ENCODE measurements at regions not wholly inside any gene's neighbourhood (a gene's known extent, or its start where the extent isn't known, plus 50 kb on each side); places are given as distances from the start of the nearest gene placed in this dataset.
"Not testable (repeated sequence)": the region's sequence is repeated elsewhere in the genome, so short reads cannot be mapped to it uniquely, and the experiment has no call there.

DNA sequence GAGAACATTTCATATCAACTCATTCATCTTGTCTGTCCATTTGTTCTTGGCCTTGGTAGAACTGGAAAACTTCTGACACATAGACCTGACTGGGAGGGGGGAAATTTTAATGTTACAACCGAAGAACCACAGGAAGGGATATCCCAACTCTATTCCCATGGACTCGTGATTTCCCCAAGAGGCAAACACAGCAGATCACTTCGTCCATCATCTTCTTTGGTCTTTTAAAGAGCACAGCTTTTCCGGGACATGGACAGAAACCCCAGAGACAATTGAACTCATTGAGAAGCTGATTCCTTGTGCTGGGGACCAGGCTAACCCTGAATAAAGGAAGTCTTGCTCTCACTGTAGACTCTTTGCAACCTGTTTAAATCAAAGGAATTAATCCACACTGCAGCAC lies 66.3 kb upstream of the TMEM170B start:
- Mint-ChIP-seq H3K27me3 (ENCODE audit: low read depth) (no peaks in the 10 kb centered on the region), H3K36me3 (ENCODE audit: low read depth) (no peaks in the 10 kb centered on the region), H3K9me3 (no peaks in the 10 kb centered on the region), H3K4me1 (peaks cover 11% of the 10 kb centered on the region), H3K4me3 (no peak overlapping the region), H3K27ac (ENCODE audit: unreplicated experiment) (peak overlapping the region; percentile 9)
- TF ChIP-seq, protein P1, sequence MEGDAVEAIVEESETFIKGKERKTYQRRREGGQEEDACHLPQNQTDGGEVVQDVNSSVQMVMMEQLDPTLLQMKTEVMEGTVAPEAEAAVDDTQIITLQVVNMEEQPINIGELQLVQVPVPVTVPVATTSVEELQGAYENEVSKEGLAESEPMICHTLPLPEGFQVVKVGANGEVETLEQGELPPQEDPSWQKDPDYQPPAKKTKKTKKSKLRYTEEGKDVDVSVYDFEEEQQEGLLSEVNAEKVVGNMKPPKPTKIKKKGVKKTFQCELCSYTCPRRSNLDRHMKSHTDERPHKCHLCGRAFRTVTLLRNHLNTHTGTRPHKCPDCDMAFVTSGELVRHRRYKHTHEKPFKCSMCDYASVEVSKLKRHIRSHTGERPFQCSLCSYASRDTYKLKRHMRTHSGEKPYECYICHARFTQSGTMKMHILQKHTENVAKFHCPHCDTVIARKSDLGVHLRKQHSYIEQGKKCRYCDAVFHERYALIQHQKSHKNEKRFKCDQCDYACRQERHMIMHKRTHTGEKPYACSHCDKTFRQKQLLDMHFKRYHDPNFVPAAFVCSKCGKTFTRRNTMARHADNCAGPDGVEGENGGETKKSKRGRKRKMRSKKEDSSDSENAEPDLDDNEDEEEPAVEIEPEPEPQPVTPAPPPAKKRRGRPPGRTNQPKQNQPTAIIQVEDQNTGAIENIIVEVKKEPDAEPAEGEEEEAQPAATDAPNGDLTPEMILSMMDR (conservative IDR thresholded peaks at IDR 0.05), result no peak
- DNase-seq (ENCODE audit: low read depth, low spot score), result no peak

DNA sequence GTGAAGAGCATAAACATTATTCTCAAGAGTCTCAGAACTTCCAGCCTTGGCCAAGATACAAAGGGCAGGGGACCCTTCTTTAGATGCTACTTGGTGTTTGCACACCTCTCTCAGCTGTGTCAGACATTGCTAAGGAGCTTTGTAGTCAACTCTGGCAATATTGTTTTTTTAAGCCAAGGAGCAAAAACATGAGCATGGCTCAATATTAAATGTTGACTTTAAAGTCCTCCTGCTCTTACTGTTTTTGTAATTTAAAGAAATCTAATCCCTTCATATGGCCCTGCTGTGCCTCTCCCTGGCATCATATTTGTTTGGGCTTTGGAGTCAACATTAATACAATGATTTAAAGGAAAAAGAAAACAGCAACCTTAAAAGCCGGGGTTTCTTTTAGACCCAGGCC lies 67.9 kb upstream of the TMEM170B start:
- no peak overlapping the region for H3K4me3 Mint-ChIP-seq

DNA sequence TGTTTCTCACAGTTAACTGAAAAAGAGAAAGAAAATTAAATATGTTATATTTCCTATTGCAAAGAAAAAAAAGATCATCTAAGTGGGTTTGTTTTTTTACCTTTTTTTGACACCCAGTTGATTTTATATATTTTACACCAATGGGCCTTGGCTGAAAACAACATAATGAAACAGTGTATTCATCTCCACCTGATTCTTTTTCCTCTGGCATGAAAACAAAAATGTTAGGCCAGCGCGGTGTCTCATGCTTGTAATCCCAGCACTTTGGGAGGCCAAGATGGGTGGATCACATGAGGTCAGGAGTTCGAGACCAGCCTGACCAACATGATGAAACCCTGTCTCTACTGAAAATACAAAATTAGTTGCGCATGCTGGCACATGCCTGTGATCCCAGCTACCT lies 69.3 kb upstream of the TMEM170B start:
- not testable (repeated sequence) for H3K4me3 Mint-ChIP-seq; H3K27me3 Mint-ChIP-seq (ENCODE audit: low read depth); H3K36me3 Mint-ChIP-seq (ENCODE audit: low read depth); H3K27ac Mint-ChIP-seq (ENCODE audit: unreplicated experiment); DNase-seq (ENCODE audit: low read depth, low spot score); H3K9me3 Mint-ChIP-seq
- H3K4me1 Mint-ChIP-seq, result peaks cover 11% of the 10 kb centered on the region

More for the DNA sequence above, 67.9 kb upstream of the TMEM170B start:
- no peaks in the 10 kb centered on the region for H3K9me3 Mint-ChIP-seq
- no peak for DNase-seq (ENCODE audit: low read depth, low spot score)
- no peaks in the 10 kb centered on the region for H3K36me3 Mint-ChIP-seq (ENCODE audit: low read depth)
- no peak overlapping the region for H3K27ac Mint-ChIP-seq (ENCODE audit: unreplicated experiment)
- H3K27me3 Mint-ChIP-seq (ENCODE audit: low read depth), result no peaks in the 10 kb centered on the region
- peaks cover 11% of the 10 kb centered on the region for H3K4me1 Mint-ChIP-seq
- TF ChIP-seq, protein P1 (conservative IDR thresholded peaks at IDR 0.05), result no peak

DNA sequence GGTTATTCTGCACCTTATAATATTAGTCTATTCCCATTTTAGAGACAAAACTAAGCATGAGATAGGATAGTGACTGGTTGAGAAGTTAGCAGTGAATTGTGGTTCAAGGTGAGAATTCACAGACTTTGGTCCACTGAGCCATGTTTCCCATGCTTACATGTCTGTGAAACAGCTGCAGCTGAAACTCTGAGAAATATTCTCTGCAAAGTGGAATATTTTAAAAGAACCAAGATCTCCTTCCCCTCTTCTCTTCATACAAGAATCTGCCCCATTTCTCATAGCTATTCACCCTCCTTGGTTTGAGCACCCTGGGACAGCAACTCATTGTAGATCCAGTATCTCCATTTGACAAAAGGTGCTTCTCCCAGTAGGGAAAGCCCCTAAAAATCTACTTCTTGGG lies 70.2 kb upstream of the TMEM170B start:
- Mint-ChIP-seq H3K9me3 (no peaks in the 10 kb centered on the region), H3K4me3 (no peak overlapping the region), H3K27ac (ENCODE audit: unreplicated experiment) (no peak overlapping the region), H3K4me1 (peaks cover 15% of the 10 kb centered on the region), H3K36me3 (ENCODE audit: low read depth) (no peaks in the 10 kb centered on the region), H3K27me3 (ENCODE audit: low read depth) (no peaks in the 10 kb centered on the region)
- no peak for DNase-seq (ENCODE audit: low read depth, low spot score)
- TF ChIP-seq, protein P1 (conservative IDR thresholded peaks at IDR 0.05), result no peak

DNA sequence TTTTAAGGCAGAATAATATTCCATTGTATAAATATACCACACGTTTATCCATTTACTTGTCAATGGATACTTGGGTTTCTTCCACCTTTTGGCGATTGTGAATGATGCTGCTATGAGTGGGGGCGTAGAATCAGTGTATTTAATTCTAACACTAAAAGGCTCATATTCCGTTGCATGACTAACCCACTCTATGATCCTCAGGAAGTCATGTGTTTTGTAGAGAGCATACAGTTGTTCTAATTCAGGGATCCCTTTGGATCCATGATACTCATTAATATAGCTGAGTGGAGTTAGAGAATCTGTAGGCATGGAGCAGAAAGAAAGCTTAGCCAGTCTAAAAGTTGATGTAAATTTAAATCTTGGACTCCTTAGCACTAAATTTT lies 74.2 kb upstream of the TMEM170B start:
- Mint-ChIP-seq H3K4me3 (no peak overlapping the region), H3K4me1 (peaks cover 4% of the 10 kb centered on the region), H3K27me3 (ENCODE audit: low read depth) (no peaks in the 10 kb centered on the region)

DNA sequence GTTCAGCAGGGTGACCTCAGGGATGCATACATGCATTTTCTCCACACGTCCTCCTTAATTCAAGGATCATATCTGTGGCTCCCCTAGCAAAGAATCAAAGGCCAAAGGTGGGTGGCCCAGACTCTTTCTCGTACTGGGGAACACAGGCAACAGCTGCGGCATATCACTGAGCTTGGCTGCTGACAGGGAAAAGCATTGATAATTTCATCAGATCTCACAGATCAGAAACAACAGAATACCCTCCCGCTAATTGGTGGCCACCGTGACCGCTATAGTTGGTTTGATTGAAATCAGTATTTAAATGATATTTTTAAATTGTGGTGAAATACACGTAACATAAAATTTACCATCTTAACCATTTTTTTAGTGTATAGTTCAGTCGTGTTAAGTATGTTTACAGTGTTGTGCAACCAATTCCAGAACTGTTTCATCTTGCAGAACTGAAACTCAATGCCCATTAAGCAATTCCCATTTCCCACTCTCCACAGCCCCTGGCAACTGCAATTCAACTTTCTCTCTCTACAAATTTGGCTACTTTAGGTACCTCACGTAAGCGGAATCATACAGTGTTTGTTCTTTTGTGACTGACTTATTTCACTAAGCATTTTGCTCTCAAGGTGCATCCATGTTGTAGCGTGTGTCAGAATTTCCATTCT lies 74.7 kb upstream of the TMEM170B start:
- Mint-ChIP-seq H3K36me3 (ENCODE audit: low read depth) (no peaks in the 10 kb centered on the region), H3K27me3 (ENCODE audit: low read depth) (no peaks in the 10 kb centered on the region), H3K27ac (ENCODE audit: unreplicated experiment) (no peak overlapping the region), H3K4me3 (no peak overlapping the region), H3K9me3 (no peaks in the 10 kb centered on the region), H3K4me1 (peaks cover 4% of the 10 kb centered on the region)
- TF ChIP-seq, protein P1 (conservative IDR thresholded peaks at IDR 0.05), result no peak
- no peak for DNase-seq (ENCODE audit: low read depth, low spot score)

More for the DNA sequence above, 74.2 kb upstream of the TMEM170B start:
- TF ChIP-seq, protein P1 (conservative IDR thresholded peaks at IDR 0.05), result no peak
- DNase-seq (ENCODE audit: low read depth, low spot score), result no peak
- H3K27ac Mint-ChIP-seq (ENCODE audit: unreplicated experiment), result no peak overlapping the region
- no peaks in the 10 kb centered on the region for H3K9me3 Mint-ChIP-seq
- no peaks in the 10 kb centered on the region for H3K36me3 Mint-ChIP-seq (ENCODE audit: low read depth)
